Glomerular endothelial cell (primary cell): ENCODE measurements at regions not wholly inside any gene's neighbourhood (a gene's known extent, or its start where the extent isn't known, plus 50 kb on each side); places are given as distances from the start of the nearest gene placed in this dataset.
"Not testable (repeated sequence)": the region's sequence is repeated elsewhere in the genome, so short reads cannot be mapped to it uniquely, and the experiment has no call there.

Source experiments
- DNase-seq: peaks from one replicate; pipeline ENCODE4 v3.0.0-alpha.2; 2011; ENCODE audit warnings: low read depth, low spot score; ENCODE audit errors: extremely low read depth

DNA sequence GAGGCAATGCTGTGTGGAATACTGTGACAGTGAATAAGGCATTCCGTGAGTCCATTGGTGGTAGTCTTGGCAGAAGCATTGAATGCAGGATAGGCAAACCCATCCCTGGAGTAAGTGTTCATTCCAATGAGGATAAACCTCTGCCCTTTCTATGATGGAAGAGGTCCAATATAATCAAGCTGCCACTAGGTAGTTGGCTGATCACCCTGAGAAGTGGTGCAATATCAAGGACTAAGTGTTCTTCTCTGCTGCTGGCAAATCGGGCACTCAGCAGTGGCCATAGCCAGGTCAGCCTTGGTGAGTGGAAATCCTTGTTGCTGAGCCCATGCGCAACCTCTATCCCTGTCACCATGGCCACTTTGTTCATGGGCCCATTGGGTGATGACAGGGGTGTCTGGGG is 70.1 kb downstream of the FBXO4 start:
- no peak for DNase-seq

DNA sequence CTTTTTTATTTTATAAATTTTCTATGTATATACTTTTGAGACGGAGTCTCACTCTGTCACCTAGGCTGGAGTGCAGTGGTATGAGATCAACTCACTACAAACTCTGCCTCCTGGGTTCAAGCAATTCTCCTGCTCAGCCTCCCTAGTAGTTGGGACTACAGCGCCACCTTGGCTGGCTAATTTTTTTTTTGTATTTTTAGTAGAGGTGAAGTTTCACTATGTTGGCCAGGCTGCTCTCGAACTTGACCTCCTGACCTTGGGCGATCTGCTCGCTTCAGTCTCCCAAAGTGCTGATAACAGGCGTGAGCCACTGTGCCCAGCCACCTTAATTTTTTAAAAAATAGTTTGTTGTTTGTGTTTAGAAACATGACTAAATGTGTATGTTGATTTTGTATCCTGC is 76.6 kb downstream of the FBXO4 start:
- DNase-seq, result no peak

- DNase-seq, result not testable (repeated sequence)
Observed at GRCh38 chr5:42003852-42004251, 78.8 kb downstream of the FBXO4 start.

- DNase-seq, result no peak
Observed at GRCh38 chr5:42005561-42006153, 80.6 kb downstream of the FBXO4 start.

- no peak for DNase-seq
Observed at GRCh38 chr5:42013561-42013960, 88.5 kb downstream of the FBXO4 start.

- no peak for DNase-seq
Observed at GRCh38 chr5:42015254-42015653, 90.2 kb downstream of the FBXO4 start.

DNA sequence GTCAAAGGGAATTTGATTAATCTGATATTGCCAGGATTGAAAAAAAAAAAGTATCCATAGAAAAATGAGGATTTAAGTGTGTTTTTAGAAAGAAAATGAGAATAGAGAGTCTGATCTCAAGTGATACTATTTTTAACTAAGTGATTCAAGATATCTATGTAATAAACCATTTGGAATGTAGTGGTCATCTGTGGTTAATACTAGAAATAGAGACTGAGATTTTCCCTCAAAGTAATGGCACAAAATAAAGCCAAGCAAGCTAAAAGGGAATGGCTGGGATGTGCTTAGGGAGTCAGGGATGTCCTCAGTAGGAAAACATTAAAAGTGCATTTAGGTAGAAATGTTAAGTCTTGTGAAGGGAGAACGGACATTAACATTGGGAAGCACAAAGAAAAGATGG is 90.6 kb downstream of the FBXO4 start:
- DNase-seq, result no peak

DNA sequence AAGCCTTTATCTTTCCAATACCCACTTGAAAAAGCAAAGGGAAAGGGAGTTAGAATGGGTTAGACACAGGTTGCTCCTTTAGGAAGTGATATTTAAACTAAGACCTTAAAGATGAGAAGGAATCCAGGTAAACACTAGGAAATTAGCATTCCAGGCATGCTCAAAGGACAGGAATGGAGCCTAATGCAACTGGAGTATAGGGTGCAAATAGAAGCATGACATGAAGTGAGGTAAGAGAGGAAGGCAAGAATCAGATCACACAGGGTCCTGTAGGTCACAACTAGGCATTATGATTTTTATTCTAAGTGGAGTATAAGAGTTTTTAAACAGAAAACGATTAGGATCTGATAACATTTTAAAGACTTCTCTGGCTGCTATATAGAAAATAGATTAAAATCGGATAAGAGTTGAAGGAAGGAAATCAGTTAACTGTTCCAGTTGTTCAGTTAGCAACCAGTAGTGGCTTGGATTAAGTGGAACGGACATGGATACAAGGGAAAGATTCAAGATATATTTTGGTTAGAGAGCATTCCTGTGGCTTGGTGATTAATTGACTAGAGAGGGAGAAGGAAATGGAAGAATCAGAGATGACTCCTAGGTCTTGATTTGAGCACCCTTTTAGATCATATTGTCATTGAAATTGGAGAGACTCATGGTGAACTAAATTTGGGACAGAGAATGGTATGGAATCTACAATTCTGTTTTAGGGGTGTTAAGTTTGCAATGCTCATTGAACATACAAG is 95.9 kb downstream of the FBXO4 start:
- no peak for DNase-seq

DNA sequence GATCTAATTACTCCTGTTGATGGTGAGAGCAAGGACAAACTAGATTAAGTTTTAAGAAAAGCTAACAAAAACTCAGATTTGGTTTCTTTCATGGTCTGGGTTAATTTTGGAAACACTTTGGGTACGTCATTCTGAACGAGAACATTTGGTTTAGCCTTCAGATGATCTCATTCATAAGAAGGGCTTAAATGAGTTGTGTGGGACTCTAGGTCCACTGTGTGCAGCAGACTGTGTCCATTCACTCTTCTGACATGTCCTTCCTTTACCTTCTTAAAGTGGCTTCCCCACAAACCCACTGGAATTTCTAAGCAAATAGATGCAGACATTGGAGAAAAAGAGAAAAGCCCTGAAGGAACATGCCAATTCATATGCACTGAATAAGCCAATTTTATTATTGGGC is 96.8 kb downstream of the FBXO4 start:
- no peak for DNase-seq

- no peak for DNase-seq
Observed at GRCh38 chr5:42022383-42022972, 97.4 kb downstream of the FBXO4 start.

DNA sequence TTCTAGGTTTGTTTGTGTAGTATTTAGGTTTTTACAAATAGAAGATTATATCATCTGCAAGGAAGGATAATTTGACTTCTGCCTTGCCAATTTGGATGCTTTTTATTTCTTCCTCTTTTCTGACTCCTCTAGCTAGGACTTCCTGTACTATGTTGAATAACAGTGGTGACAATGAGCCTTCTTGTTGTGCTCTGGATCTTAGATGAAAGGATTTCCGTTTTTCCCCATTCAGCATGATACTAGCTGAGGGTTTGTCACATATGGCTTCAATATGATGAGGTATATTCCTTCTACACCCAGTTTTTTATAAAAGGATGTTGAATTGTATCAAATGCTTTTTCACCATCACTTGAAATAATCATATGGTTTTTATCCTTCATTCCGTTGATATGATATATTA is 101.4 kb downstream of the FBXO4 start:
- DNase-seq, result no peak

DNA sequence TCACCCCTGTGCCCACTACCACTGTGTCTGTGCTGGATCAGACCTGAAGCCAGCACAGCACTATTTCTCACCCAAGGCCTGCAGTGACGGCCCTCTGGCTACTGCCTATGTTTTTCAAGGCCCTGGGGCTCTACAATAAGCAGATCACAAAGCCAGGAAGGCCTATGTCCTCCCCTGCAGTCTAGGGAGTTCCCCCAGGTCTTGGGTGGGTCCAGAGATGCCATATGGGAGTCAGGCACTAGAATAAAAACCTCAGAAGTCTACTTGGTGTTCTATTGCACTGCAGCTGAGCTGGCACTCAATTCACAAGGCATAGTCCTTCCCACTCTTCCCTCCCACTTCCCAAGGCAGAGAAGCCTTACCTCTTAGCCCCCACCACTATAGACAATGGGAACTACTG is 107.1 kb downstream of the FBXO4 start:
- DNase-seq, result no peak

GRCh38 chr5:42035526-42035925 is 110.4 kb downstream of the FBXO4 start:
- DNase-seq, result no peak

- no peak for DNase-seq
Observed at GRCh38 chr5:42036379-42036778, 111.3 kb downstream of the FBXO4 start.

GRCh38 chr5:42037379-42037932 is 112.4 kb downstream of the FBXO4 start:
- no peak for DNase-seq

- no peak for DNase-seq
Observed at GRCh38 chr5:42043400-42043799, 118.3 kb downstream of the FBXO4 start.

DNA sequence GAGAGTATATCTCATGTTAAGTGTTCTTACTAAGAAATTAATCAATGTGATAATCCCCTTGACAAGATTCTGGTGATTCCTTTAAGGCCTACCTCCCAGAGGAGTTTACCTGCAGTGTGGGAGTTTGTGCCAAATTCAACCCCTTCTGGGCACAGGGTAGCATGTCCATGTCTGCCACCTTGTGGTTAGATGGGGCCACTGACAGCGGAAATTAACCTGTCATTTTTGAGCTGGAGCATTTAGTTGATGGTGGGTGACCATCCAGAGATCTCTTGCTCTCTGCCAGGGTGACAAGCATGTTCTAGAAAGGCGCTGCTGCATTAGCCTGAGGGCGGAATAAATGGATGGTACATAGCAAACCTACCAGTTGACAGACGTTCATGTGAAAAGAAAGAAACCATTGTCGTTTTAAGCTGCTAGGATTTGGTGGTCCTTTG is 132.2 kb downstream of the FBXO4 start:
- DNase-seq, result peak; percentile 5

- DNase-seq, result no peak
Observed at GRCh38 chr5:42059291-42059690, 134.2 kb downstream of the FBXO4 start.

GRCh38 chr5:42059778-42060464 is 134.8 kb downstream of the FBXO4 start:
- DNase-seq, result no peak

- no peak for DNase-seq
Observed at GRCh38 chr5:42061121-42061520, 136.0 kb downstream of the FBXO4 start.

- no peak for DNase-seq
Observed at GRCh38 chr5:42064821-42065220, 139.7 kb downstream of the FBXO4 start.
